ENCODE measurements at regions not wholly inside any gene's neighbourhood (a gene's known extent, or its start where the extent isn't known, plus 50 kb on each side); places are given as distances from the start of the nearest gene placed in this dataset.

- H3K4me3 ChIP-seq, result no peak overlapping the region
- TF ChIP-seq POLR2A (IDR thresholded peaks at IDR 0.05) (no peak), CTCF (IDR thresholded peaks at IDR 0.05) (no peak)
- no peak for ATAC-seq
- H3K36me3 ChIP-seq (replicated peaks in 1 of 2; ENCODE audit: insufficient read depth in 1 of 2, low read depth in 2 of 2), result no peaks in the 10 kb centered on the region
- no peaks in the 10 kb centered on the region for H3K9me3 ChIP-seq
- no peaks in the 10 kb centered on the region for H3K4me1 ChIP-seq
- 31 to 44% methylated on average over 3 of the region's 3 CpGs for WGBS, 2 donors
- intact Hi-C loops (cut with DNase I), result no loop called here
- no peak for DNase-seq
- peaks cover 0 to 3% of the 10 kb centered on the region in 2 donors for H3K27me3 ChIP-seq
- H3K27ac ChIP-seq, result no peak overlapping the region
Observed at GRCh38 chr11:116334596-116334995, 438.2 kb downstream of the BUD13 start.

- H3K4me3 ChIP-seq, result no peak overlapping the region
- H3K4me1 ChIP-seq, result no peaks in the 10 kb centered on the region
- no peak overlapping the region for H3K27ac ChIP-seq
- no peaks in the 10 kb centered on the region for H3K9me3 ChIP-seq
- intact Hi-C loops (cut with DNase I), result no loop called here
- ATAC-seq (no peak), DNase-seq (no peak)
- H3K36me3 ChIP-seq (replicated peaks in 1 of 2; ENCODE audit: insufficient read depth in 1 of 2, low read depth in 2 of 2), result no peaks in the 10 kb centered on the region
- TF ChIP-seq POLR2A (IDR thresholded peaks at IDR 0.05) (no peak), CTCF (IDR thresholded peaks at IDR 0.05) (no peak)
- peaks cover 0 to 3% of the 10 kb centered on the region in 2 donors for H3K27me3 ChIP-seq
- 58 to 71% methylated on average over 3 of the region's 3 CpGs for WGBS, 2 donors
Observed at GRCh38 chr11:116333001-116333535, 439.7 kb downstream of the BUD13 start.

- Histone ChIP-seq H3K9me3 (no peaks in the 10 kb centered on the region), H3K27ac (no peak overlapping the region), H3K27me3 (peaks cover 0 to 3% of the 10 kb centered on the region in 2 donors), H3K4me1 (no peaks in the 10 kb centered on the region), H3K36me3 (replicated peaks in 1 of 2; ENCODE audit: insufficient read depth in 1 of 2, low read depth in 2 of 2) (no peaks in the 10 kb centered on the region), H3K4me3 (no peak overlapping the region)
- ATAC-seq (no peak), DNase-seq (no peak)
- intact Hi-C loops (cut with DNase I), result no loop called here
- TF ChIP-seq POLR2A (IDR thresholded peaks at IDR 0.05), result no peak
- WGBS, 2 donors, result 73 to 85% methylated on average over 8 of the region's 8 CpGs
Observed at GRCh38 chr11:116332391-116332790, 440.4 kb downstream of the BUD13 start.

GRCh38 chr11:116331381-116331780, 441.4 kb downstream of the BUD13 start:
- ATAC-seq (no peak), DNase-seq (no peak)
- Histone ChIP-seq H3K27ac (no peak overlapping the region), H3K36me3 (replicated peaks in 1 of 2; ENCODE audit: insufficient read depth in 1 of 2, low read depth in 2 of 2) (no peaks in the 10 kb centered on the region), H3K4me1 (no peaks in the 10 kb centered on the region), H3K27me3 (no peaks in the 10 kb centered on the region), H3K9me3 (no peaks in the 10 kb centered on the region), H3K4me3 (no peak overlapping the region)
- no peak for TF ChIP-seq CTCF (IDR thresholded peaks at IDR 0.05)
- no peak for TF ChIP-seq POLR2A (IDR thresholded peaks at IDR 0.05)
- 53 to 66% methylated on average over 3 to 4 of the region's 4 CpGs for WGBS, 2 donors
- intact Hi-C loops (cut with DNase I), result no loop called here

- no peaks in the 10 kb centered on the region for H3K27me3 ChIP-seq
- WGBS, 2 donors, result 73 to 88% methylated on average over 4 to 7 of the region's 7 CpGs
- no peaks in the 10 kb centered on the region for H3K9me3 ChIP-seq
- TF ChIP-seq POLR2A (IDR thresholded peaks at IDR 0.05) (no peak), CTCF (IDR thresholded peaks at IDR 0.05) (no peak)
- no peak overlapping the region for H3K4me3 ChIP-seq
- no peaks in the 10 kb centered on the region for H3K4me1 ChIP-seq
- H3K36me3 ChIP-seq (replicated peaks in 1 of 2; ENCODE audit: insufficient read depth in 1 of 2, low read depth in 2 of 2), result no peaks in the 10 kb centered on the region
- intact Hi-C loops (cut with DNase I), result no loop called here
- no peak for DNase-seq
- H3K27ac ChIP-seq, result no peak overlapping the region
- no peak for ATAC-seq
Observed at GRCh38 chr11:116330439-116331185, 442.2 kb downstream of the BUD13 start.
